GM21515 (cell line): ENCODE measurements at regions not wholly inside any gene's neighbourhood (a gene's known extent, or its start where the extent isn't known, plus 50 kb on each side); places are given as distances from the start of the nearest gene placed in this dataset.

Source experiments
- ATAC-seq: cut with Tn5 transposase; IDR thresholded peaks from one replicate; pipeline ENCODE4 v1.9.1; 2021; ENCODE audit not compliant: unreplicated experiment

DNA sequence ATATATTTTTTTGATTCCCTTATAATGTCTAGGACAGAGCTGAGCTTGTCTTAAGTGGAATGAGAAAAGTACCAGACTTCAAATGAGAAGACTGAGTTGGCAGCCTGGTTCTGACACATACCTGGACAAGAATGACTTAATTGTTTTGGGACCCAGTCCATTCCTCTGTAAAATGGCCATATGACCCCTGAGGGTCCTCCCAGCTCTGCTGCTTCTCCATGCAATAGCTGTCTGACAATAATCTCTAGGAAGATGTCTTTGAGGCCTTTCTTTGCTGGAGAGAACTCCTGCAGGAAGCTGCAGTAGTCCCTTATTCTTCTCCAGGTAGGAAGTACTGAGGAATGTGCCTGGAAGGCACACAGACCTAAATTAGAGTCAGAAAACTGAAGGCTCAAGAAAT lies 55.9 kb upstream of the SLIT3 start:
- no peak for ATAC-seq

DNA sequence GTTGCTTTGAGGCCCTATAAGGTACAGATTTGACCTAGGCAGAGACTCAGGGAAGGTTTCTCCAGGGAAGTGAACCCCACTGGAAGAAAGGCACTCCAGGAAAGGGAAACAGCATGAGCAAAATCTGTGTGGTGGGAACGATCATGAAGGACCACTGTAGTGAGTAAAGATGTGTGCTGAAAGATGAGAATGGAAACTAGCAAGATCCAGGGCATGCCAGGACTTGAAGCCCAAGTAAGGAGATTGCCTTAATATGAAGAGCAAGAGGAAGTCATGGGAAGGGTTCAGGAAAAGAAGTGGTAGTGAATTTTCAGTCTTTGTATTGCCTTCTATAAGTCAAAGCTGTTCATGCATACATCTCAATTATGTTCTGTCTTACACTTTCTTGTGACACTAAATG lies 55.2 kb upstream of the SLIT3 start:
- no peak for ATAC-seq

DNA sequence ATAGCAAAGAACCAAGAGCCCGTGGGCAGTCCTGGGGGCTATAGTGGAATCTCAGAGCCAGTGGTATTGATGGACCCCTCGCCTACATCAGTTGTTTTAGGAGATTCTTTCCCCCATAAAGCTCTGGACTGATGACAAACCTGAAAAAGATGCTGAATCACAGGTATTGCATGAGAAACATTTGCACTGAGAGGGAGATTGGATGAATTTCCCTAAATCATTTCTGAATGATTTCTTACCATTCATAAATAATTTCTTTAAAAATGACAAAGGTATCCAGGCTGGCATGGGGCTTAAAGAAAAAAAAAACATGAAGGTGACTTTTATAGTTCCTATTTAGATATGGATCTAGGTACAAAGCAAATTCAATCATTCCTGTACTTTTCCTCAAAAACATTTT lies 54.0 kb upstream of the SLIT3 start:
- no peak for ATAC-seq

DNA sequence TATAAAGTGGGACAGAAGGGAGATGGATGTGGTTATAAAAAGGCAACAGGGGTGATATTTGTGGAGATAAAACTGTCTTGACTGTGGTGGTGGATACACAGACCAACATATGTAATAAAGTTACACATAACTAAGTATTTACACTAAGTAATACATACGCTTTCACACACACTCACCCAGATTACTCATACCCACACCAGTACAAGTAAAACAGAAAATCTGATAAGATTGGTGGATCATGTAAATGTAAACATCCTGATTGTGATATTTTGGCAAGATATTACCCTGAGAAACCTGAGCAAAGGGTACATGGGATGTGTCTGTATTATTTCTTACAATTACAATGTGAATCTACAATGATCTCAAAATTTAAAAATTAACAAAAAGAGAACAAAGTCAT lies 53.3 kb upstream of the SLIT3 start:
- ATAC-seq: no peak

DNA sequence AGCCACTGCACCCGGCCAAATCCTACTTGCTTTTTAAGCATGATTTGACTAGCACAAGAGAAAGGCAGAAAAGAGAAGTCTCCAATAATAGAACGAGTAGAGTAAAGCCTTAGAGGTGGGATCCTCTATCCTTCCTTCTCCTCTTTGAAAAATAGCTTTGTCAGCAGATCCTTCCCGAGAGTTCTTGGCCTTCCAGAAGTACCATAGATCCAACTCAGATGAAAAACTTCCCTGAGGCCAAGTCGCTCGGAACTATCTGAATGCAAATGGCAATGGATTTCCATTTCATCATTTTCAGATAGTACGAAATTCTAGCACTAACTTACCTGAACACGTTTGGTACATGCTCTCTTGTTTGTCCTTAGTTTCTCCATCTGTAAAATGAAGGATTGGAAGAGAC lies 52.0 kb upstream of the SLIT3 start:
- no peak for ATAC-seq

DNA sequence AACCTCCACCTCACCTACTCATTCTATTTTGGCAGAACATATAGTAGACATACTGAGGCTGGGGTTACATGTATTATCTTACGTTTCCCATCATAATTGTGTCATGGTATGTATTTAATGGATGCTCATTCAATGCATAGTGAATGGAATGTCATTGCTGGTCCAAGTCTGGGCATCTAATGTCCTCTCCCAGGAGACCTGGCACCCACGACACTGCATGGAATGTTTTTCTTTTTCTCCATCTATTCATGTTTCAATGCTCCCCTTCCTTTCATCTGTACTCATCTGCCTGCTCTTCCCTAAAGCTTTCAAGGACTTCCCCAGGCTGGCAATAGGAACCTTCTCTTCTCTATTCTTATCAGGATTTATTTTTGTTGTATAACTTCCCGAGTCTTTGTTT lies 50.8 kb upstream of the SLIT3 start:
- ATAC-seq: no peak

DNA sequence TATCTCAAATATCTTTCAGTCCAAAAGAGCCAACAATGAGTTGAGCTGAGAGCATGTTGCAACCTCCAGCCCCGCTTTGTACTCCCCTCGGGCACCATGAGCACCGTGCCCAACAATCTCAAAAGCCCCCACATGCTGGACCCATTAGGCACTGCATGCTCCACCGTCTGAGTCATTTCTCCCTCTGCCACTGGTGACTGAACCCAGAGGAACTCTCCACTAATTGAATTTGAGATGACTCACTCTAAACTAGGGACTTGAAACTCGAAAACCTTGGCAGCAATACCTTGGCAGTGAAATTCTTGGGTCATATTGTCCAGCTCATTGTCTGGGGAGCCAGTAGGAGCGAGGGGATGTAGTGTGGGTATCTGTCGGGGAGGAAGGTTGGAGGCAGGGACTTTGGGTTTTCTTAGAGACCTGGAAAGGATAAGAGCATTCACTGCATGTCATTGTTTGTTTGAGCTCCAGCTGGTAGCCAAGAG lies 49.9 kb upstream of the SLIT3 start:
- ATAC-seq: no peak
